Uterus (tissue), 2 donors: ENCODE measurements at regions not wholly inside any gene's neighbourhood (a gene's known extent, or its start where the extent isn't known, plus 50 kb on each side); places are given as distances from the start of the nearest gene placed in this dataset.

Experiments
- CTCF ChIP-seq, 4 experiments: fragments of 200-600 bp in 2 of 4; fragments of 450-650 bp in 2 of 4; sonication (generic) in 2 of 4; IDR thresholded peaks; one replicate each; pipeline ENCODE4 v1.5.1; 2016 to 2019; ENCODE audit warnings: antibody characterized with exemption in 4 of 4, mild to moderate bottlenecking in 2 of 4, moderate library complexity in 1 of 4
- POLR2A ChIP-seq, 2 donors: fragments of 450-650 bp; IDR thresholded peaks; one replicate each; pipeline ENCODE4 v1.6.1; 2016; ENCODE audit warnings: antibody characterized with exemption in 2 of 2, mild to moderate bottlenecking in 1 of 2, moderate library complexity in 1 of 2

- TF ChIP-seq POLR2A (IDR thresholded peaks at IDR 0.05), result no peak
- TF ChIP-seq CTCF (IDR thresholded peaks at IDR 0.05), result no peak
Observed at GRCh38 chr12:28759333-28759732, 389.7 kb upstream of the FAR2 start.
